Heart left ventricle (tissue), 16 donors: ENCODE measurements at regions not wholly inside any gene's neighbourhood (a gene's known extent, or its start where the extent isn't known, plus 50 kb on each side); places are given as distances from the start of the nearest gene placed in this dataset.

Source experiments
- ATAC-seq, 4 donors: fragments of 200-7000 bp; cut with Tn5 transposase; one replicate each; pipeline ENCODE4 v1.9.1; 2020 to 2022; ENCODE audit warnings: moderate library complexity in 4 of 4, mild to moderate bottlenecking in 3 of 4, moderate number of reproducible peaks in 1 of 4
- DNase-seq, 5 donors: peaks; one replicate each; pipeline ENCODE4 v3.0.0-alpha.2; 2020
- H3K27ac ChIP-seq, 12 donors: fragments of 200-600 bp; sonication (generic) in 4 of 12; one replicate each; pipeline versions ENCODE4 v1.5.0 to v1.8.0; 2016 to 2022; ENCODE audit warnings: mild to moderate bottlenecking in 2 of 12
- H3K27me3 ChIP-seq, 9 donors: fragments of 200-600 bp; sonication (generic) in 2 of 9; one replicate each; pipeline versions ENCODE4 v1.5.1 to v1.8.0; 2016 to 2022; ENCODE audit warnings: mild to moderate bottlenecking in 3 of 9
- H3K36me3 ChIP-seq, 9 donors: fragments of 200-600 bp; sonication (generic) in 2 of 9; one replicate each; pipeline versions ENCODE4 v1.5.0 to v1.8.0; 2018 to 2022; ENCODE audit warnings: mild to moderate bottlenecking in 2 of 9
- H3K4me1 ChIP-seq, 12 donors: fragments of 200-600 bp; sonication (generic) in 4 of 12; one replicate each; pipeline versions ENCODE4 v1.5.0 to v1.8.0; 2016 to 2022; ENCODE audit warnings: mild to moderate bottlenecking in 3 of 12
- H3K4me3 ChIP-seq, 12 donors: fragments of 200-600 bp; sonication (generic) in 4 of 12; one replicate each; pipeline versions ENCODE4 v1.5.0 to v1.8.0; 2017 to 2022; ENCODE audit warnings: mild to moderate bottlenecking in 9 of 12, moderate library complexity in 4 of 12
- H3K9me3 ChIP-seq, 12 donors: fragments of 200-600 bp; sonication (generic) in 4 of 12; one replicate each; pipeline versions ENCODE4 v1.5.0 to v1.8.0; 2016 to 2022; ENCODE audit warnings: mild to moderate bottlenecking in 1 of 12
- CTCF ChIP-seq, 12 donors: fragments of 200-600 bp; sonication (generic) in 4 of 12; IDR thresholded peaks; one replicate each; pipeline versions ENCODE4 v1.5.0 to v1.8.0; 2018 to 2022; ENCODE audit warnings: antibody characterized with exemption in 12 of 12, mild to moderate bottlenecking in 5 of 12
- POLR2A ChIP-seq, 2 donors: fragments of 450-650 bp; IDR thresholded peaks; one replicate each; pipeline ENCODE4 v1.6.1; 2017; ENCODE audit warnings: antibody characterized with exemption in 2 of 2, mild to moderate bottlenecking in 2 of 2, moderate library complexity in 2 of 2
- WGBS, 4 donors: extraction: QIAGEN DNeasy Blood & Tissue Kit in 2 of 4; methylation state at CpG; one replicate each; pipeline versions ENCODE4 v1.1.5 to v1.1.7; 2013 to 2018; 5-methylcytosine and 5-hydroxymethylcytosine counted together
- intact Hi-C, 10 donors: fragments of 100-400 bp; cut with DNase I; formaldehyde crosslinking; loops; one replicate each; pipeline versions ENCODE4 v1.11.1 to v1.14.2; 2022
- donor health status: ischemic (EF 13 %, LVEDD 7.1; RV severe dilation, severe dysfunction).
- donor health status: healthy with polysubstance abuse.
- donor health status: DM: no; HTN: yes; CAD: no.
- donor health status: DM: no; HTN: no; CAD: no.
- donor health status: ischemic (EF 25% LVEDD 6.9; RV normal size, moderate dysfunction).
- donor health status: ischemic (EF 25% LVEDD 5.7; RV mildly dilated, moderate dysfunction).
- donor health status: healthy.
- donor health status: DM: yes; HTN: yes; CAD: no.
- donor health status: ischemic (EF 35%, LVEDD 5.7; RV mildly dilated, moderate dysfunction).
- donor health status: nonischemic (EF 11% LVEDD 7.7; RV severe dilation, severe dysfunction).
- donor health status: DM: yes; HTN: yes; CAD: no.
- donor health status: PGD.
- donor health status: ischemic (EF 29% LVEDD 5.4; RV normal size, mild dysfunction).
- donor health status: nonischemic (EF 23%, LVEDD 6.1; RV moderate dilation, normal function).

- no peaks in the 10 kb centered on the region for H3K4me1 ChIP-seq
- no peak for TF ChIP-seq CTCF (IDR thresholded peaks at IDR 0.05)
- no peaks in the 10 kb centered on the region for H3K36me3 ChIP-seq
- 83 to 92% (median 90%) methylated on average over 18 to 24 of the region's 24 CpGs for WGBS, 4 donors
- no peaks in the 10 kb centered on the region for H3K27me3 ChIP-seq
- H3K4me3 ChIP-seq: no peak overlapping the region
- intact Hi-C loops: no loop called here
- ATAC-seq: no peak
- H3K9me3 ChIP-seq: peaks cover 0 to 4% (median 0%) of the 10 kb centered on the region in 12 donors
- DNase-seq: peak in 1 of 5 donors; percentile 45
- no peak overlapping the region for H3K27ac ChIP-seq
These were observed 454.7 kb downstream of the CDH8 start for GRCh38 chr16:61581417-61582046.

- WGBS, 4 donors: 92 to 96% (median 95%) methylated on average over 14 to 17 of the region's 17 CpGs
- no peaks in the 10 kb centered on the region for H3K27me3 ChIP-seq
- no peak overlapping the region for H3K4me3 ChIP-seq
- TF ChIP-seq POLR2A (IDR thresholded peaks at IDR 0.05): no peak
- no peak for TF ChIP-seq CTCF (IDR thresholded peaks at IDR 0.05)
- no peaks in the 10 kb centered on the region for H3K36me3 ChIP-seq
- no peaks in the 10 kb centered on the region for H3K4me1 ChIP-seq
- no peak for DNase-seq
- H3K9me3 ChIP-seq: peaks cover 0 to 4% (median 0%) of the 10 kb centered on the region in 12 donors
- no peak for ATAC-seq
- intact Hi-C loops: no loop called here
- H3K27ac ChIP-seq: no peak overlapping the region
These were observed 455.7 kb downstream of the CDH8 start for GRCh38 chr16:61580579-61580978.

- Histone ChIP-seq H3K27ac (no peak overlapping the region), H3K4me3 (no peak overlapping the region), H3K4me1 (no peaks in the 10 kb centered on the region), H3K27me3 (no peaks in the 10 kb centered on the region), H3K36me3 (no peaks in the 10 kb centered on the region), H3K9me3 (peaks cover 0 to 4% (median 0%) of the 10 kb centered on the region in 12 donors)
- TF ChIP-seq CTCF (IDR thresholded peaks at IDR 0.05) (no peak), POLR2A (IDR thresholded peaks at IDR 0.05) (no peak)
- 59 to 70% (median 64%) methylated on average over 2 of the region's 2 CpGs for WGBS, 4 donors
- intact Hi-C loops: no loop called here
- no peak for ATAC-seq
- DNase-seq: no peak
These were observed 457.0 kb downstream of the CDH8 start for GRCh38 chr16:61579195-61579594.

- peaks cover 0 to 4% (median 0%) of the 10 kb centered on the region in 12 donors for H3K9me3 ChIP-seq
- no peak overlapping the region for H3K27ac ChIP-seq
- no peaks in the 10 kb centered on the region for H3K4me1 ChIP-seq
- TF ChIP-seq CTCF (IDR thresholded peaks at IDR 0.05) (no peak), POLR2A (IDR thresholded peaks at IDR 0.05) (no peak)
- no peaks in the 10 kb centered on the region for H3K27me3 ChIP-seq
- no peak for DNase-seq
- intact Hi-C loops: no loop called here
- no peaks in the 10 kb centered on the region for H3K36me3 ChIP-seq
- no peak overlapping the region for H3K4me3 ChIP-seq
- ATAC-seq: no peak
- WGBS, 4 donors: 72 to 84% (median 75%) methylated on average over 5 of the region's 5 CpGs
These were observed 459.8 kb downstream of the CDH8 start for GRCh38 chr16:61576476-61576875.
